GM12878 (cell line): ENCODE measurements at regions not wholly inside any gene's neighbourhood (a gene's known extent, or its start where the extent isn't known, plus 50 kb on each side); places are given as distances from the start of the nearest gene placed in this dataset.

Experiments used
- ATAC-seq: fragments of 200-7000 bp; cut with Tn5 transposase; 3 replicates; pipeline ENCODE4 v1.9.1; 2020; ENCODE audit warnings: mild to moderate bottlenecking, moderate library complexity
- BruUV-seq: library from RNA; stranded (reverse); fragments of 400-500 nt; replicated peaks from 2 replicates; lab custom pipeline; 2021; lab: Mats Ljungman, UMichigan
- CTCF ChIA-PET: fragments of 300-600 bp; sonication (Branson Sonifier 250); formaldehyde crosslinking; extraction: SDS; loops from one replicate; lab custom pipeline; 2021; ENCODE audit warnings: inconsistent platforms; lab: Yijun Ruan, JAX
- POLR2A ChIA-PET: fragments of 350-600 bp; formaldehyde crosslinking; extraction: SDS; loops from one replicate; lab custom pipeline; 2021; ENCODE audit warnings: inconsistent platforms; lab: Charles Lee
- RAD21 ChIA-PET: fragments of 300-600 bp; sonication (Branson Sonifier 250); formaldehyde crosslinking; loops from one replicate; lab custom pipeline; 2023; ENCODE audit warnings: antibody characterized with exemption; ENCODE audit not compliant: unreplicated experiment; lab: Charles Lee
- SMC1A ChIA-PET: fragments of 300-600 bp; sonication (Branson Sonifier 250); formaldehyde crosslinking; loops from one replicate; lab custom pipeline; 2023; ENCODE audit not compliant: unreplicated experiment, uncharacterized antibody; lab: Charles Lee
- DNase-seq: peaks from one replicate; pipeline ENCODE4 v3.0.0-alpha.2; 2011; ENCODE audit warnings: low read depth, low spot score
- FAIRE-seq: peaks from 3 replicates; lab custom pipeline; 2011; peaks lifted over from hg19 to GRCh38; lab: Jason Lieb, UNC
- H2AFZ ChIP-seq: 2 replicates; pipeline ENCODE4 v1.6.0; 2011; ENCODE audit warnings: low read depth, low read length, control low read depth; ENCODE audit not compliant: control insufficient read depth
- H3K27ac ChIP-seq: 2 replicates; pipeline ENCODE4 v1.5.1; 2011; ENCODE audit warnings: control low read depth; ENCODE audit not compliant: control insufficient read depth, insufficient read depth
- H3K27me3 ChIP-seq, 2 experiments: replicated peaks in 1 of 2; 2 replicates each; pipeline versions ENCODE4 v1.6.0 to v1.6.1; 2011; ENCODE audit warnings: low read length in 1 of 2; ENCODE audit not compliant: control insufficient read depth in 2 of 2, insufficient read depth in 2 of 2
- H3K36me3 ChIP-seq, 2 experiments: 2 replicates each; pipeline ENCODE4 v1.5.1; 2011; ENCODE audit warnings: low read length in 1 of 2; ENCODE audit not compliant: control insufficient read depth in 2 of 2, insufficient read depth in 2 of 2
- H3K4me1 ChIP-seq: 2 replicates; pipeline ENCODE4 v1.6.1; 2011; ENCODE audit warnings: mild to moderate bottlenecking, low read length, moderate library complexity, mixed read lengths; ENCODE audit not compliant: control insufficient read depth, insufficient read depth
- H3K4me2 ChIP-seq: 2 replicates; pipeline ENCODE4 v1.6.0; 2011; ENCODE audit warnings: control low read depth; ENCODE audit not compliant: control insufficient read depth, insufficient read depth
- H3K4me3 ChIP-seq: fragments of 200-600 bp; sonication (generic); 2 replicates; pipeline ENCODE4 v1.5.1; 2016
- H3K79me2 ChIP-seq: 2 replicates; pipeline ENCODE4 v1.6.0; 2011; ENCODE audit warnings: low read length; ENCODE audit not compliant: control insufficient read depth, insufficient read depth
- H3K9ac ChIP-seq: 2 replicates; pipeline ENCODE4 v1.8.0; 2011; ENCODE audit warnings: low read length, control low read depth, mixed read lengths; ENCODE audit not compliant: control insufficient read depth, insufficient read depth
- H3K9me3 ChIP-seq: replicated peaks from 3 replicates; pipeline ENCODE4 v1.5.1; 2011; ENCODE audit warnings: mild to moderate bottlenecking, low read length; ENCODE audit not compliant: control insufficient read depth, insufficient read depth
- H4K20me1 ChIP-seq: 2 replicates; pipeline ENCODE4 v1.6.0; 2011; ENCODE audit not compliant: control insufficient read depth, insufficient read depth
- CTCF ChIP-seq, 3 experiments: IDR thresholded peaks in 2 of 3; conservative IDR thresholded peaks in 1 of 3; 2 replicates each; pipeline ENCODE4 v1.5.1; 2011; ENCODE audit warnings: low read depth in 3 of 3, low read length in 3 of 3, mild to moderate bottlenecking in 3 of 3, control low read depth in 2 of 3, moderate library complexity in 2 of 3, inconsistent platforms in 1 of 3, mixed read lengths in 1 of 3; ENCODE audit not compliant: control insufficient read depth in 2 of 3, insufficient read depth in 1 of 3; ENCODE audit errors: extremely low read depth in 1 of 3
- E2F4 ChIP-seq: IDR thresholded peaks from 2 replicates; pipeline ENCODE4 v1.6.1; 2012; ENCODE audit warnings: low read depth, low read length, improper control_type of control experiment
- JUND ChIP-seq: IDR thresholded peaks from 2 replicates; pipeline ENCODE4 v1.6.1; 2012; ENCODE audit warnings: low read depth, mild to moderate bottlenecking, low read length, improper control_type of control experiment, moderate library complexity
- SKIL ChIP-seq: fragments of 450-650 bp; IDR thresholded peaks from 2 replicates; pipeline ENCODE4 v1.6.1; 2017; ENCODE audit warnings: mild to moderate bottlenecking, low read depth, inconsistent platforms; ENCODE audit not compliant: poor library complexity, severe bottlenecking
- ZNF207 ChIP-seq: fragments of 450-650 bp; IDR thresholded peaks from 2 replicates; pipeline ENCODE4 v1.6.1; 2014; ENCODE audit warnings: antibody characterized with exemption, mild to moderate bottlenecking, borderline replicate concordance
- WGBS: methylation state at CpG from one replicate; pipeline ENCODE4 v1.1.6; 2016; ENCODE audit warnings: low lambda C conversion rate; ENCODE audit not compliant: insufficient replicate concordance, insufficient coverage; ENCODE audit errors: missing lambda C conversion rate; 5-methylcytosine and 5-hydroxymethylcytosine counted together
- in situ Hi-C: fragments of 300-500 bp; cut with MboI; formaldehyde crosslinking; loops from 9 replicates; pipeline ENCODE4 v1.14.3; 2018; ENCODE audit warnings: mixed read lengths
- intact Hi-C: fragments of 100-400 bp; cut with micrococcal nuclease; formaldehyde crosslinking; loops from one replicate; pipeline ENCODE4 v1.14.2; 2022; ENCODE audit not compliant: unreplicated experiment

DNA sequence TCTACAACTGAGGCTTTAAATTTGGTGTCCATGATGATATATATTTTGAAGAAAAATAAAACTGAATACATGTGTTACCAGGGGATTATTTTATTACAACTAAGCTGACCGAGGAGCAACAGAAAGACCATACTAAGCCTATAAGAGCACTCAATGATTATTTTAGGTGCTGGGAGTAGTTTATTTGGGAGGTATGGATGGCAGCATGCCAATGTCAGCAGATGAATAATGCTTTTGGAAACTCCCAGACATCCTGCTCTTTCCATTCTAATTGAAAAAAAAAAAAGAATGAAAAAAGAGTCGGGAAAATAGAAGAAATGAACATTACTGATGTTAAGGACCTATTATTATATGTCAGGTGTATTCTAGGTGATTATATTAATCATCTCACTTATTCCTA, 441.2 kb downstream of the BTG1 start:
- TF ChIP-seq JUND, result no peak
- no peak for TF ChIP-seq CTCF (IDR thresholded peaks at IDR 0.05 in 2 of 3, conservative IDR thresholded peaks at IDR 0.05 in 1 of 3; ENCODE audit: control insufficient read depth in 2 of 3, extremely low read depth in 1 of 3, insufficient read depth in 1 of 3, low read depth in 3 of 3, low read length in 3 of 3)
- intact Hi-C loops, result no loop called here
- no peaks in the 10 kb centered on the region for H3K4me1 ChIP-seq
- no peak for ATAC-seq
- FAIRE-seq, result no peak
- H3K27ac ChIP-seq, result no peak overlapping the region
- no peak for DNase-seq
- 53% methylated on average over 2 of the region's 2 CpGs for WGBS
- H4K20me1 ChIP-seq, result no peaks in the 10 kb centered on the region
- no TSS peak for BruUV-seq
- no peaks in the 10 kb centered on the region for H3K9me3 ChIP-seq
- no peak overlapping the region for H3K4me2 ChIP-seq
- H3K9ac ChIP-seq, result no peak overlapping the region
- ChIA-PET RAD21 (no interaction called here), CTCF (no interaction called here), POLR2A (no interaction called here), SMC1A (no interaction called here)
- H3K36me3 ChIP-seq, result no peaks in the 10 kb centered on the region
- H3K27me3 ChIP-seq, result no peaks in the 10 kb centered on the region
- H3K79me2 ChIP-seq, result no peaks in the 10 kb centered on the region
- no peak overlapping the region for H2AFZ ChIP-seq
- in situ Hi-C loops, result no loop called here
- H3K4me3 ChIP-seq, result no peak overlapping the region

DNA sequence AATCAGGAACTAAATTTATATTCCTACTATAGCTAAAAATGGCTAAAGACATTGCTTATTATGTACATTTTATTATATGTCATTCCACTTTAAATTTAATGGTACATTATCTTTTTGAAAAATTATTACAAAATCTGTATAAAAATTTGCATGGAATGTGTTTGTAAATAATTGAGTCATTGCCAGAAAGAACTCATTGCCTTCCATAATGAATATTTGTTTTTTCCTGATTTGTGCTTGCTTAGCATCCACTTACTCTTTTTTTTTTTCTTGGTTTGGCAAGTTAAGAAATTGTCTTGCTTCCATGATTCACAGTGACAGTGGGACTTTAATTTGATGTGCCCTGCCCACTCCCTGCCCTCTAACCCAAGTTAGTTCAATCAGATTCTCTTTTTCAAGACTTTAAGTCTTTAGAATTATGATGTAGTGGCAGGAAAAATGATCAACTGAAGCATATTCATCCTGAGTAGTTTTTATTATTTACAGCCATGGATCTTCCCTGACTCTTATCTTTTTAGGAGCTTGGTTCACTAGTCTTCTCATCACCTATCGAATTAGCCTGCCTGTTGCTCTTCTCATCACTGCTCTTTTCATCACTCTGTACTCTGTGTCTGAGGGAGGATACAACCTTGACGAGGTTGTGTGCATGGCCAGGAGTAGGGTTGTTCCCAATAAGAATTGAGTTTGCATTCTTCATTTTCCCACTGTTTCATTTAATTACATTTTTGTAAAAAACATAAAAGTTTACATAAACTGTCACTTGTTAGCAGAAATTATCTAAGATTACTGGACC, 442.0 kb downstream of the BTG1 start:
- H4K20me1 ChIP-seq, result no peaks in the 10 kb centered on the region
- H3K4me3 ChIP-seq, result no peak overlapping the region
- ChIA-PET CTCF (no interaction called here), RAD21 (no interaction called here), SMC1A (interaction anchor here (0.7 kb wide), 1 partner anchor 291 kb away, joined by 5 read pairs; no protein-coding TSS in a partner anchor)
- no peaks in the 10 kb centered on the region for H3K79me2 ChIP-seq
- H3K9me3 ChIP-seq, result no peaks in the 10 kb centered on the region
- no peak overlapping the region for H2AFZ ChIP-seq
- no peak for FAIRE-seq
- no peak overlapping the region for H3K4me2 ChIP-seq
- no peak for DNase-seq
- intact Hi-C loops, result no loop called here
- in situ Hi-C loops, result no loop called here
- TF ChIP-seq E2F4 (no peak), ZNF207 (no peak), SKIL (no peak)
- TF ChIP-seq, all 136 proteins: peak for 0
- POLR2A ChIA-PET, result no interaction called here
- no peaks in the 10 kb centered on the region for H3K36me3 ChIP-seq
- no peaks in the 10 kb centered on the region for H3K4me1 ChIP-seq
- no peak overlapping the region for H3K27ac ChIP-seq
- H3K9ac ChIP-seq, result no peak overlapping the region
- WGBS, result 10% methylated on average over 2 of the region's 2 CpGs
- no TSS peak for BruUV-seq
- no peaks in the 10 kb centered on the region for H3K27me3 ChIP-seq
- no peak for ATAC-seq
